HCT116 (cell line): ENCODE measurements at regions not wholly inside any gene's neighbourhood (a gene's known extent, or its start where the extent isn't known, plus 50 kb on each side); places are given as distances from the start of the nearest gene placed in this dataset.

Experiments used
- ATAC-seq: fragments of 200-7000 bp; cut with Tn5 transposase; 2 replicates; pipeline ENCODE4 v1.9.1; 2020; ENCODE audit warnings: mild to moderate bottlenecking, moderate library complexity
- BruUV-seq: library from RNA; stranded (reverse); fragments of 400-500 nt; replicated peaks from 2 replicates; lab custom pipeline; 2021; lab: Mats Ljungman, UMichigan
- CTCF ChIA-PET: fragments of 300-600 bp; sonication (Branson Sonifier 250); formaldehyde crosslinking; loops from one replicate; lab custom pipeline; 2021; ENCODE audit warnings: antibody characterized with exemption; lab: Charles Lee
- POLR2A ChIA-PET: fragments of 300-600, 350-600 bp; sonication (Branson Sonifier 250); formaldehyde crosslinking; loops from one replicate; lab custom pipeline; 2021; ENCODE audit warnings: antibody characterized with exemption; lab: Charles Lee
- RAD21 ChIA-PET, 2 experiments: fragments of 300-600 bp; sonication (Branson Sonifier 250); formaldehyde crosslinking; loops; one replicate each; lab custom pipeline; 2023; ENCODE audit warnings: low total read pairs in 2 of 2; ENCODE audit not compliant: uncharacterized antibody in 2 of 2, unreplicated experiment in 2 of 2, low non-redundant PET in 1 of 2; lab: Charles Lee
- DNase-seq: peaks from one replicate; pipeline ENCODE4 v3.0.0-alpha.2; 2010; ENCODE audit warnings: low read depth, low spot score
- H2AFZ ChIP-seq: fragments of 200-600 bp; shearing (Covaris generic), sonication (generic); 2 replicates; pipeline ENCODE4 v1.6.1; 2017; ENCODE audit warnings: low read depth, mixed run types, mixed read lengths, antibody characterized with exemption, low read length; ENCODE audit not compliant: poor library complexity, severe bottlenecking
- H3K27ac ChIP-seq: 2 replicates; pipeline ENCODE4 v1.5.1; 2012; ENCODE audit warnings: low read depth, low read length
- H3K27me3 ChIP-seq: fragments of 200-600 bp; sonication (generic); 2 replicates; pipeline ENCODE4 v1.6.1; 2016; ENCODE audit warnings: mixed run types, low read length, mixed read lengths; ENCODE audit not compliant: insufficient read depth
- H3K36me3 ChIP-seq, 2 experiments: fragments of 200-500 bp in 1 of 2; fragments of 200-600 bp in 1 of 2; sonication (Bioruptor generic) in 1 of 2; sonication (generic) in 1 of 2; 2 replicates each; pipeline versions ENCODE4 v1.5.1 to v1.6.1; 2014 to 2016; ENCODE audit warnings: low read length in 2 of 2, inconsistent platforms in 1 of 2, mixed read lengths in 1 of 2, mixed run types in 1 of 2; ENCODE audit not compliant: insufficient read depth in 2 of 2, control insufficient read depth in 1 of 2
- H3K4me1 ChIP-seq, 2 experiments: fragments of 200-600 bp in 1 of 2; sonication (generic) in 1 of 2; 2 replicates each; pipeline versions ENCODE4 v1.5.1 to v1.6.1; 2012 to 2017; ENCODE audit warnings: low read length in 2 of 2, inconsistent platforms in 1 of 2, mild to moderate bottlenecking in 1 of 2, mixed read lengths in 1 of 2, mixed run types in 1 of 2, moderate library complexity in 1 of 2; ENCODE audit not compliant: insufficient read depth in 2 of 2, control insufficient read depth in 1 of 2
- H3K4me2 ChIP-seq: fragments of 200-600 bp; sonication (generic); 2 replicates; pipeline ENCODE4 v1.6.1; 2017; ENCODE audit warnings: mixed run types, low read length, mixed read lengths
- H3K4me3 ChIP-seq, 2 experiments: fragments of 200-600 bp in 1 of 2; sonication (generic) in 1 of 2; replicated peaks in 1 of 2; 2 replicates each; pipeline ENCODE4 v1.5.1; 2011 to 2016; ENCODE audit warnings: low read length in 2 of 2, control low read depth in 1 of 2, low read depth in 1 of 2, mild to moderate bottlenecking in 1 of 2, mixed read lengths in 1 of 2, mixed run types in 1 of 2
- H3K79me2 ChIP-seq: fragments of 200-600 bp; sonication (generic); 2 replicates; pipeline ENCODE4 v1.6.1; 2017; ENCODE audit warnings: mild to moderate bottlenecking, mixed run types, low read length, moderate library complexity, mixed read lengths; ENCODE audit not compliant: insufficient read depth
- H3K9ac ChIP-seq: fragments of 200-600 bp; sonication (generic); 2 replicates; pipeline ENCODE4 v1.6.1; 2016; ENCODE audit warnings: low read length, mixed read lengths
- H3K9me2 ChIP-seq: fragments of 200-600 bp; sonication (generic), shearing (Covaris generic); 2 replicates; pipeline ENCODE4 v1.6.1; 2017; ENCODE audit warnings: mixed run types, mild to moderate bottlenecking, moderate library complexity; ENCODE audit not compliant: insufficient read depth
- H3K9me3 ChIP-seq, 2 experiments: fragments of 200-500 bp in 1 of 2; fragments of 200-600 bp in 1 of 2; sonication (Bioruptor generic) in 1 of 2; sonication (generic) in 1 of 2; 2 replicates each; pipeline ENCODE4 v1.6.1; 2014 to 2017; ENCODE audit warnings: low read length in 2 of 2, mixed read lengths in 2 of 2, inconsistent platforms in 1 of 2, low read depth in 1 of 2, mild to moderate bottlenecking in 1 of 2, mixed run types in 1 of 2, moderate library complexity in 1 of 2; ENCODE audit not compliant: control insufficient read depth in 1 of 2, insufficient read depth in 1 of 2
- H4K20me1 ChIP-seq: fragments of 200-600 bp; sonication (generic), shearing (Covaris generic); 2 replicates; pipeline ENCODE4 v1.6.1; 2017; ENCODE audit warnings: mixed run types, mild to moderate bottlenecking, moderate library complexity; ENCODE audit not compliant: insufficient read depth
- ATF3 ChIP-seq: IDR thresholded peaks from 2 replicates; pipeline ENCODE4 v1.6.1; 2012
- CBX3 ChIP-seq: IDR thresholded peaks from 2 replicates; pipeline ENCODE4 v1.6.1; 2012; ENCODE audit warnings: low read depth
- CEBPB ChIP-seq: IDR thresholded peaks from 2 replicates; pipeline ENCODE4 v1.6.1; 2012; ENCODE audit warnings: low read depth
- EGR1 ChIP-seq: IDR thresholded peaks from 2 replicates; pipeline ENCODE4 v1.6.1; 2012; ENCODE audit warnings: low read depth
- ELF1 ChIP-seq: IDR thresholded peaks from 2 replicates; pipeline ENCODE4 v1.6.1; 2012; ENCODE audit warnings: low read depth, borderline replicate concordance
- EZH2 ChIP-seq: fragments of 200-600 bp; sonication (generic); IDR thresholded peaks from 2 replicates; pipeline ENCODE4 v1.6.1; 2017; ENCODE audit warnings: antibody characterized with exemption, mixed run types
- EZH2phosphoT487 ChIP-seq: fragments of 200-600 bp; IDR thresholded peaks from 2 replicates; pipeline ENCODE4 v1.6.1; 2018; ENCODE audit warnings: antibody characterized with exemption, borderline replicate concordance
- FOSL1 ChIP-seq: IDR thresholded peaks from 2 replicates; pipeline ENCODE4 v1.6.1; 2012; ENCODE audit warnings: low read depth
- JUND ChIP-seq: IDR thresholded peaks from 2 replicates; pipeline ENCODE4 v1.6.1; 2012
- POLR2A ChIP-seq: IDR thresholded peaks from 2 replicates; pipeline ENCODE4 v1.7.0; 2011; ENCODE audit warnings: borderline replicate concordance; ENCODE audit not compliant: insufficient read depth, insufficient read length; ENCODE audit errors: extremely low read depth
- POLR2AphosphoS5 ChIP-seq: IDR thresholded peaks from 2 replicates; pipeline ENCODE4 v1.6.1; 2011; ENCODE audit warnings: mild to moderate bottlenecking, low read depth, low read length, moderate library complexity
- RAD21 ChIP-seq: IDR thresholded peaks from 2 replicates; pipeline ENCODE4 v1.6.1; 2012; ENCODE audit warnings: low read depth, mild to moderate bottlenecking
- REST ChIP-seq: IDR thresholded peaks from 2 replicates; pipeline ENCODE4 v1.6.1; 2012; ENCODE audit warnings: low read depth
- SIN3A ChIP-seq: IDR thresholded peaks from 2 replicates; pipeline ENCODE4 v1.6.1; 2012; ENCODE audit warnings: low read depth
- SP1 ChIP-seq: IDR thresholded peaks from 2 replicates; pipeline ENCODE4 v1.6.1; 2012; ENCODE audit warnings: low read depth
- SRF ChIP-seq: IDR thresholded peaks from 2 replicates; pipeline ENCODE4 v1.6.1; 2012; ENCODE audit warnings: low read depth
- TCF7L2 ChIP-seq: IDR thresholded peaks from 2 replicates; pipeline ENCODE4 v1.7.0; 2011; ENCODE audit warnings: borderline replicate concordance, inconsistent platforms; ENCODE audit not compliant: insufficient read depth, insufficient read length; ENCODE audit errors: extremely low read depth
- YY1 ChIP-seq: IDR thresholded peaks from 2 replicates; pipeline ENCODE4 v1.6.1; 2011; ENCODE audit warnings: low read length, low read depth, moderate library complexity, mild to moderate bottlenecking; ENCODE audit not compliant: insufficient replicate concordance; ENCODE audit errors: extremely low read depth
- ZFX ChIP-seq: fragments of 450-650 bp; IDR thresholded peaks from 2 replicates; pipeline ENCODE4 v1.6.1; 2017
- ZNF274 ChIP-seq: fragments of 200-500 bp; sonication (Bioruptor generic); IDR thresholded peaks from 2 replicates; pipeline ENCODE4 v1.6.1; 2014; ENCODE audit warnings: mild to moderate bottlenecking, low read depth, low read length, inconsistent platforms
- intact Hi-C: fragments of 100-400 bp; cut with micrococcal nuclease; formaldehyde crosslinking; loops from 2 replicates; pipeline ENCODE4 v1.10.0; 2022
- TF ChIP-seq, protein P1 (sequence below), 3 experiments: fragments of 200-600 bp in 1 of 3; sonication (generic) in 1 of 3; IDR thresholded peaks in 2 of 3; conservative IDR thresholded peaks in 1 of 3; 2 replicates each; pipeline ENCODE4 v1.5.1; 2012 to 2017; ENCODE audit warnings: low read depth in 2 of 3, low read length in 2 of 3, antibody characterized with exemption in 1 of 3, borderline replicate concordance in 1 of 3, control low read depth in 1 of 3, mild to moderate bottlenecking in 1 of 3, mixed read lengths in 1 of 3, mixed run types in 1 of 3, moderate library complexity in 1 of 3; ENCODE audit not compliant: insufficient read depth in 1 of 3
- TF ChIP-seq, protein P2 (sequence below): IDR thresholded peaks from 2 replicates; pipeline ENCODE4 v1.6.1; 2012

GRCh38 chr9:36765468-36766341 is 193.0 kb downstream of the MELK start:
- Histone ChIP-seq H3K4me3 (peak overlapping the region; percentile 60 to 73), H3K27ac (peak overlapping the region; percentile 82), H3K9ac (peak overlapping the region; percentile 62), H4K20me1 (no peaks in the 10 kb centered on the region), H3K4me1 (peaks cover 0 to 20% of the 10 kb centered on the region in 2 experiments; a peak in 1 of 4 replicates), H3K79me2 (no peaks in the 10 kb centered on the region), H3K36me3 (no peaks in the 10 kb centered on the region), H2AFZ (peak overlapping the region; percentile 84), H3K4me2 (peak overlapping the region; percentile 96), H3K9me2 (no peaks in the 10 kb centered on the region), H3K9me3 (no peaks in the 10 kb centered on the region; a peak in 1 of 4 replicates), H3K27me3 (peaks cover 40% of the 10 kb centered on the region)
- ATAC-seq (peak; percentile 99), DNase-seq (peak; percentile 91)
- TSS peak; percentile 96 for BruUV-seq
- ChIA-PET CTCF (interaction anchor here (1.0 to 1.1 kb wide), 2 partner anchors 107 to 215 kb away, joined by 3 read pairs; no protein-coding TSS in a partner anchor), RAD21 (no interaction called here), POLR2A (interaction anchor here (0.6 to 1.1 kb wide), 5 partner anchors 7 to 820 kb away, joined by 3 to 6 read pairs (median 3); no protein-coding TSS in a partner anchor)
- intact Hi-C loops, result no loop called here
- peak; percentile 97 for TF ChIP-seq POLR2AphosphoS5
- TF ChIP-seq, protein P1, sequence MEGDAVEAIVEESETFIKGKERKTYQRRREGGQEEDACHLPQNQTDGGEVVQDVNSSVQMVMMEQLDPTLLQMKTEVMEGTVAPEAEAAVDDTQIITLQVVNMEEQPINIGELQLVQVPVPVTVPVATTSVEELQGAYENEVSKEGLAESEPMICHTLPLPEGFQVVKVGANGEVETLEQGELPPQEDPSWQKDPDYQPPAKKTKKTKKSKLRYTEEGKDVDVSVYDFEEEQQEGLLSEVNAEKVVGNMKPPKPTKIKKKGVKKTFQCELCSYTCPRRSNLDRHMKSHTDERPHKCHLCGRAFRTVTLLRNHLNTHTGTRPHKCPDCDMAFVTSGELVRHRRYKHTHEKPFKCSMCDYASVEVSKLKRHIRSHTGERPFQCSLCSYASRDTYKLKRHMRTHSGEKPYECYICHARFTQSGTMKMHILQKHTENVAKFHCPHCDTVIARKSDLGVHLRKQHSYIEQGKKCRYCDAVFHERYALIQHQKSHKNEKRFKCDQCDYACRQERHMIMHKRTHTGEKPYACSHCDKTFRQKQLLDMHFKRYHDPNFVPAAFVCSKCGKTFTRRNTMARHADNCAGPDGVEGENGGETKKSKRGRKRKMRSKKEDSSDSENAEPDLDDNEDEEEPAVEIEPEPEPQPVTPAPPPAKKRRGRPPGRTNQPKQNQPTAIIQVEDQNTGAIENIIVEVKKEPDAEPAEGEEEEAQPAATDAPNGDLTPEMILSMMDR (IDR thresholded peaks at IDR 0.05 in 2 of 3, conservative IDR thresholded peaks at IDR 0.05 in 1 of 3; ENCODE audit: borderline replicate concordance in 1 of 3, insufficient read depth in 1 of 3, low read depth in 2 of 3, low read length in 2 of 3), result no peak
- TF ChIP-seq CBX3, result peak; percentile 74
- no peak for TF ChIP-seq TCF7L2
- peak; percentile 65 for TF ChIP-seq SP1
- TF ChIP-seq YY1, result no peak
- TF ChIP-seq FOSL1, result peak; percentile 22; the same call in 1 of the 2 replicates
- peak; percentile 64 for TF ChIP-seq SIN3A
- TF ChIP-seq, protein P2, sequence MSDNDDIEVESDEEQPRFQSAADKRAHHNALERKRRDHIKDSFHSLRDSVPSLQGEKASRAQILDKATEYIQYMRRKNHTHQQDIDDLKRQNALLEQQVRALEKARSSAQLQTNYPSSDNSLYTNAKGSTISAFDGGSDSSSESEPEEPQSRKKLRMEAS, result peak; percentile 92
- peak; percentile 75 for TF ChIP-seq EGR1
- no peak; the same call in 1 of the 2 replicates for TF ChIP-seq ELF1
- TF ChIP-seq EZH2, result no peak
- TF ChIP-seq SRF, result no peak
- no peak for TF ChIP-seq RAD21
- no peak for TF ChIP-seq CEBPB
- TF ChIP-seq REST, result no peak
- peak; percentile 83 for TF ChIP-seq POLR2A
- TF ChIP-seq ATF3, result no peak
- no peak for TF ChIP-seq JUND
- TF ChIP-seq ZNF274, result no peak
- no peak for TF ChIP-seq EZH2phosphoT487
- peak; percentile 32; the same call in 1 of the 2 replicates for TF ChIP-seq ZFX
